Left renal cortex interstitium (tissue), 4 donors: ENCODE measurements at regions not wholly inside any gene's neighbourhood (a gene's known extent, or its start where the extent isn't known, plus 50 kb on each side); places are given as distances from the start of the nearest gene placed in this dataset.
"Not testable (repeated sequence)": the region's sequence is repeated elsewhere in the genome, so short reads cannot be mapped to it uniquely, and the experiment has no call there.

Experiments used
- DNase-seq, 4 donors: peaks; one replicate each; pipeline ENCODE4 v3.0.0-alpha.2; 2013; ENCODE audit warnings: low read depth in 4 of 4, low spot score in 2 of 4, missing footprints in 1 of 4

GRCh38 chr20:40848096-40848495, 159.1 kb upstream of the MAFB start:
- DNase-seq, result no peak

- DNase-seq, result peak in 3 of 4 donors; percentile 35 to 51 (median 41)
Observed at GRCh38 chr20:40848526-40848925, 159.5 kb upstream of the MAFB start.

- DNase-seq, result no peak
Observed at GRCh38 chr20:40849456-40849855, 160.4 kb upstream of the MAFB start.

DNA sequence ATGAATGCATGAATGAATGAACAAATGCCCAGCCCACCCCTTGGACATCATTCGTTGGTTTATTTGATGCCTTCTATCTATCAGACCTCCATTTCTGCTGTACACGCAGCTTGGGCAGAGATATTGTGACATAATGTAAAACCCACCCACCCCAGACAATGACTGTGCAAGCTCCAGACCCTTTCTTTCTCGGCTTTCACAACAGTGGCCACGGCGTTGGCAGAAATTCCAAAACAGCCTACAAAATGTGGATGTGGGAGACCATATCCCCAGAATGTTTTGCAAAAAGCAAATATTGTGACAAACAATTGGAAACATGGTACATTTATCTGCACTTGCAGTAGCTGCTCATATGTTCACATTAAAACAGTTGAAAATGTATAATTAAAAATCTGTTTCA, 162.0 kb upstream of the MAFB start:
- no peak for DNase-seq

- DNase-seq, result no peak
Observed at GRCh38 chr20:40855269-40855668, 166.2 kb upstream of the MAFB start.

DNA sequence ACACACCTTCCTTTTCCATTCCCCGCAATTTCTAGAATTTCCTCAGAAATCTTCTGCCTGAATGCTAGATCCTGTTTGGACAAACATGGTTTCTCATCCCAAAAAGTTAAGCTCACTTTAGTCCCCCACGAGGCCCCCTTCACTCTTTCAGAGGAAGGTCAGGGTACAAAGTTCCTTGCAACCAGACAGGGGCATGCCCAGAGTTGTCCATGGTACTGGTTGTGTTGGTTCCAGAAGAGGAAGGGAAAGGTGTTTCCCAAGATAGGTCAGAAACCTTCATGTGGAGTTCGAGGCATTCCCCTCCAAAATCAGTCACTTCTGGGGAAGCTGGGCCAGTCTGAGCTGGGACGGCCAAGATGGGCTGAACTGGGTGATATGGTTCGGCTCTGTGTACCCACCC, 167.6 kb upstream of the MAFB start:
- no peak for DNase-seq

DNA sequence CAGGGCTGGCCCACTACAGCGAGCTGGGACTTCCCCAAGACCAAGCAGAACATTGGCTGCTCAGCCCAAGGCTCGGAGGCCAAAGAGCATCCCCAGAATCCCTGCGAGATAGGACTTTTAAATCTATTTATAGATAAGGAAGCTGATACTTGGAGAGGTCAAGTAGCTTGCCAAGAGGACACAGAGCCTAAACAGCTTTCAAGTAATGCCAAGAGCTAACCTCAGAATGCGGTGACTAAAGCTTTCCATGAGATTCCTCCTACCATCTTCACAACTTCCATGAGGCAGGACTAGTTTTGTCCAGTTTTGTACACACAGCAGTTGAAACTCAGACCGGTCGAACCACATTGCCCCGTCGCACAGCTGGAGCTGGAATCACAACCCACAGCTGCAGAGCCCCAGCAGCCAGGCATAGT, 168.1 kb upstream of the TOP1 start:
- DNase-seq, result no peak

DNA sequence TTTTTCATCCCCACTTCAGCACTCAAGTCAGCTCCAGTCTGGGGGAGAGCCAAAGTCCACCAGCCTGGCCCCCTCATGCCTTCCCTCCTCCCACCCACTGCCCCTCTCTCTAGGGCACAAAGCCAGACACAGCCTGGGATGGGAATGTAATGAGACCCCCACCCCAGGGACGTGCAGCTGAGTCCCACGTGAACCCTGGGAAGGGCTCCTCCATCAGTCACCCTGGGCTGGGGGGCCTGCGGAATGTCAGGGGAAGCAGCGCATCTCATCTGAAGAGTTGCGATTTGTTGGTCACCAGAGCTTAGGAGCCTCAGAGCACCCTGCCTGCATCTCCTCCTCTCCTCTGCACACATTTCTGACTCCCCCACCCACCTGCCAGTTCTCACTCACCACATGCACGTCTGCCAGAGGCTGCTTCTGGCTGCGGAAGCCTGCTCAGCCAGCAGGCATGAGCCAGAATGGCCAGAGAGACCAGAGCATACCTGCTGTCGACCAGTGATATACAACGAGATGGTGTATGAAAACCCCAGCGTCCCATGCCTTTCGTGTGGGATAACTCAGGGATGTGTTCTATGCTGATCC, 167.1 kb upstream of the TOP1 start:
- no peak for DNase-seq

DNA sequence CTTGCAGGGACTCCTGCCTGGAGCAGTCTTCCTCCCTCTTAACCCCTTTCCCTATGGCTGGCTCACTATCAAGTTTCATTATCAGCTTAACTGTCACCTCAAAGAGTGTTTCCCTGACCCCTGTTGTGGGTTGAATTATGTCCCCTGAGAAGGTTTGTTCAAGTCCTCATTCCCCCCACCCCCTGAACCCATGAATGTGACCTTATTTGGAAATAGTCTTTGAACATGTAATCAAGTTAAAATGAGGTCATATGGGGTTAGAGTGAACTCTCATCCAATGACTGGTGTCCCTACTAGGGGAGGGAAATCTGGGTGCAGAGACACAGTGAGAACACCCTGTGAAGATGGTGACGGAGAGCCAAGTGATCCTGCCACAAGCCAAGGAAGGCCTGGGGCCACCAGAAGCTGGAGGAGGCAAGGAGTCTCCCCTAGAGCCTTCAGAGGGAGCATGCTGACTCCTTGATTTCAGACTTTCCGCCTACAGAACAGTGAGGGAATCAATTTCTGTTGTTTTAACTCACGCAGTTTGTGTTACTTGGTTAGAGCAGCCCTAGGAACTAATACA, 165.2 kb upstream of the TOP1 start:
- no peak for DNase-seq

DNA sequence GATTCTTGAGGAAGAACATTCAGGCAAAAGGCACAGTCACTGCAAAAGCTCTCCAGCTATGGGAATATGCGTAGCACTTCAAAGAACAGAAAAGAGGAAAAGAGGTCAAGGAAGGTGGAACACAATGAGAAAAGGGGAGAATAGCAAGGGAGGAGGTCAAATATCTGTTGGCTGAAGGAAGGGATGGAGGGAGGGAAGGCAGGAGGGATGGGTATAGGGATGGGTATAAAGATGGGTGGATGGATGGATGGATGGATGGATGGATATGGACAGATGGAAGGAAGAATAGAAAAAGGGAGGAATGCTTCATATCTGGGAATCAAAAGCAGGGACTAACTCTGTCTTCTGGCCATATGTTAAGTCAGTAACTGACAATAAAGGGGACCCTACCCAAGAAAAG, 164.2 kb upstream of the TOP1 start:
- no peak for DNase-seq

DNA sequence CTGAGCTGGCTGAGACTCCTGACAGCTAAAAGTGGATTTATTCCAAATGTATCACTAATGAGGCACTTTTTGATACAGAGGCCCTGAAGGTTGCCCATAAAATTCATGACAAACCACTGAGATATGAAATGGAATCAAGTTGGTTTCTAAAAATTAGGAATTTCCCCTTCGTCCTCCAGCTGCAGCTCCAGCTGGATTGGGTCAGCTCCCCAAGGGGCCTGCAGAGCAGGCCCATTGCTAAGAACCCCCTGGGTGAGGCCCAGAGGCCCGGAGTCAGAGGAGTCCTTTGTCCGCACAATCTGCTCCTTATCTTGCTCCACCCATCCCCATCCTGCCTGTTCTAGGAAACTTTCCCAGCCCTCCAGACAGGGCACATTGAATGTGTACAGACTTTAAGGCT, 163.5 kb upstream of the TOP1 start:
- no peak for DNase-seq

GRCh38 chr20:40866056-40866455, 162.6 kb upstream of the TOP1 start:
- DNase-seq, result no peak

DNA sequence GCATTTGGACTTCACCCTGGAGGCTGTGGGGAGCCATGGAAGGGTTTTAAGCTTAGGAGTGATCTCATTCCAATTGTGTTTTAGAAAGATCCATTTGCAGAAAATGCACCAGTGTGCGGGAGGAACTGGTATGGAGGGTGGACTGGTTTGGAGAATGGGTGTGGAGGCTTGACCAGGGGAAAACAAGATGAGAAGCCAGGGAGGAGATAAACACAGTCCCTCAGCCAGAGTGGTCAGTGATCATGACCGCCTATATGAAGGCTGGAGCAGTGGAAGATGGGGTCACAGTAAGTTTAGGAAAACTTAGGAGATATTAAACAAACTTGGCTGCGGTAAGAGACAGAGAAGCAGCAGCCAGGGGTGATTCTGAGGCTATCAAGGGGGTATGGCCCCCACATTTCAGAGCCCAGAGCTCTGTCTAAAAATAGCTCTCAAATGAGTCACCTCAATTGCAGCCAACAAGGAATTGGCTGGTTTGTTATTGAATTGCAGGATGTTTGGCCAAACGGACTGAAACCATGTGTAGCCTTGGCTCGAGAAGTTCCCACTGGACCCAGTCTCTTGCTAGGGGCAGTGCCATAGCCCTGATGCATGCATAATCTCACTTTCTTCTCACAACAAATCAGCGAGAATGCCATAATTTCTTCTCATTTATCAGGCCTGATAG, 159.9 kb upstream of the TOP1 start:
- DNase-seq, result peak in 3 of 4 donors; percentile 28 to 49 (median 38)

DNA sequence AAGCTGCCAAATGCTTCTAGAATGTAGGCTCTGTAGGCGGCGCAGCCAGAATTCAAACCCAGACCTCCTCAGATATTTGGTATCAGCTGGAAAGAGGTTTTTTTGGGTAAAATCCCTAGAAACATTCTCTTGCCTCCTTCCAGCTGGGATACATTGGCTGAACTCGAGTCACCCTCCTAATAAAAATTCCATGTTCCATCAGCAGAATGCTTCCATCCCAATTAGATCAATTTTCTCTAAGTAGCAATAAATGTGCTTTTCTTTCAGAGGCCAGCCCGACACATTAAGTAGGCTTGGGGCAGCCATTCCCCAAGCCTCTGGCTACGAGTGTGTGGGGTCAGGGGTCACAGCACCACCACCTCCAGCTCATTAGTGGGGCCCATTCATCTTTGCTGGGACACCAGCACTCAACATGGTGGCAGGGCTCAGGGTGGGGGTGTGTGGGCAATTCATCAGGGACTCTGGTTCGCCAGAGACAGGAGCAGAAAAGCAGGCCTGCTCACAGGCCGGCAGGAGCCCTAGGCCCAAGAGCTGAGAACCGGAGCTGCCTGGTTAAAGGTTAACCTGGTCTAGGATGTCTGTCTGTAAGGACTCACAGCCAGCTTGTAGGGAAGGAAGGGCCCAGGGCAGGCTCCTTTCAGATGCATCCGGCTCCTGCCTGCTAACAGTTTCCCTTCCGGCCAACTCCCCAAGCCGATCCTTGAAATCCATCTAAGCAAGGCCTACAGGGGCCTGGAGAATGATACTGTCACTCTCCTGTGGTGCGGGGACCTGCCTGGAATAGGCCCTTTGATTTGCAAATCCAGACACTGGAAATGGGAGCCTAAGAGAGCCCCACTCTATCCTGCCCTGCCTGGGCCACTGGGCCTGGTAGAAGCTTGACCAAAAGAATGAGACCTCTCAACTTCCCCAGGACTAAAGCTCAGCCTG, 159.1 kb upstream of the TOP1 start:
- peak in 1 of 4 donors; percentile 13 for DNase-seq

DNA sequence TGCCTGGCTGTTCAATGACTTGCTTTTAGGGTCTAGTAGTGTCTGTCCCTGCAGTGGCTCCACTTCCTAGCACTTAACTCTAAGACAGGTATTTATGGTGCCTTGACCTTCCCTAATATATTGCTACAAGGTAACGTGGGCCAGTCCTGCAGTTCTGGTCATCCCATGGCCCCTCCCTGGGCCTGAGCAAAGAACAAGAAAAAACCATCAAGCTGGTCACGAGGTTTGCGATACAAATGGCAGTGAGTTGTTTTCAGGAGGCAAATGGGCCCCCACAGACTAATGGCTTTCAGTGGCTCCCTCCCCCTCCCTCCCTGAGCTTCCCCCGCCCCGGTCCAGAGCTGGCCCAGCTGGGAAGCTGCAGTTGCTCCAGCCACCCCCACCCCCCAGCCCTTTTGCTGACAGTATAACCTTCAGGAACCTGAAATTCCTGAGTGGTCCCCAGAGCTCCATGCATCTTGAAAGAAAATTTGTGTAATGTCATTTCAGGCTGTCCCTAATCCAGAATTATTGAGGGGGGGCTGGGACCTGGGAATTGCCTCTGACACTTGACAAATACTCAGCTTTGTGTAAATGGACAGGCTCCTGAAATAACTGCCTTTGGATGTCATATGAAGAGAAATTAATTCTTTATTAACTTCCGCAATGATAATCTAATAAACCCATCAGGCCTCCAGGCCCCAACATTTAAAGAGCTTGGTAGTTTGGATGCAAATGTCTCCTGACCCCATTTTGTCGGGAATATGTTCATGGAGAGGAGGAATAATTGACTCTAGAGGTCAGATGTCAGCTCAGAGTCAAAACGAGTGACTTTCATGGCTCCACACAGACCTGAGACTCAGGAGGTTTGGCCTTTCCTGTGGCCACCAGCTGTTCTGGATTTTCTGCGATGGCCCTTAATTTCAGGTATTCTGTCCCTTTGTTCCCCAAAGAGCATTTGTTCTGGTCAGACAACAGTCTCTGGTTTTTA, 153.2 kb upstream of the TOP1 start:
- DNase-seq, result peak in 3 of 4 donors; percentile 28 to 56 (median 52)

DNA sequence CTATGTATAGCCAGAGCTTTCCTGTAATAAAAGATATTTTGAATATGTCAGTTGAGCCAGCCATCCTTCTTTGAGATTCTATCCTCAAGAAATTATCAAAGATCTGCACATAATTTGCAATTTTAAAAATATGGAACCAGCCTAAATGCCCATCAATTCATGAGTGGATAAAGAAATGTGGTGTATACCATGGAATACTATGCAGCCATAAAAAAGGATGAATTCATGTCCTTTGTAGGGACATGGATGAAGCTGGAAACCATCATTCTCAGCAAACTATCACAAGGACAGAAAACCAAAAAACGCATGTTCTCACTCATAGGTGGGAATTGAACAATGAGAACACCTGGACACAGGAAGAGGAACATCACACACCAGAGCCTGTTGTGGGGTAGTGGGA, 150.5 kb upstream of the TOP1 start:
- DNase-seq, result not testable (repeated sequence)

- DNase-seq, result no peak
Observed at GRCh38 chr20:40880063-40880728, 148.4 kb upstream of the TOP1 start.

DNA sequence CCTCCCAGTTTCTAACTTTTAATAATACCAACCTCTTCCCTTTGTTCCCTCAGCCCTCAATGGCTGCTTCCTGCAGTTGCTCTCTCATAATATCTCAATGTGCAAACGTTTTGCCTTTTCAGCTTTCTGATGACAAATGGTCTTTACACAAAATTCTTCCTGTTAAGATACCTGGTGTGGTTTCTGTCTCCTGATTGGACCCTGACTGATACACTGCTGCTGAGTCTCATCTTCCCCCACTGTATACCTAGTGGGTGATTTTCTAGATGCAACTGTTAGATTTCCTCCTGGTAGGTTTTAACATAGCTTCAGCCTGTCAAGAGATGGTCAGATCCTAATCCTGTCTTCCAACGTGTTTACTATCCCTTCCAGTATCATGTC, 147.9 kb upstream of the TOP1 start:
- no peak for DNase-seq

DNA sequence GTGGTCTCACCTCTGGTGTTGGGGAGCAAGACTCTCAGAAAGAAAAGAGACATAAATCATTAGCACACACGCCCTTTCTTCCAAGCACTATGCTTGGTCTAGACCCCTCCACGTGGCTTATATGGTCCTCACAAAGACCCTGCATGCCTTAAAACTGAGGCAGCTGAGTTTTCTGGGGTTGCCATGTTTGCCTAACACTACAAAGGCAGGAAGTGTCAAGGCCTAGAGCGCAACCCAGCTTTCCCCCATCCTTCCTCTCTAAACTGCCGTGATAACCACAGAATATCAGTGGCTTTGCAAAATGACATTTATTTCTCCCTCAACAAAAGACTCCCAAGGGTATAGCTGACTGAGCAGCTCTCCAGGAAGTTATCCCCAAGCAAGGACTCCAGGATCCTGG, 146.5 kb upstream of the TOP1 start:
- DNase-seq, result no peak

DNA sequence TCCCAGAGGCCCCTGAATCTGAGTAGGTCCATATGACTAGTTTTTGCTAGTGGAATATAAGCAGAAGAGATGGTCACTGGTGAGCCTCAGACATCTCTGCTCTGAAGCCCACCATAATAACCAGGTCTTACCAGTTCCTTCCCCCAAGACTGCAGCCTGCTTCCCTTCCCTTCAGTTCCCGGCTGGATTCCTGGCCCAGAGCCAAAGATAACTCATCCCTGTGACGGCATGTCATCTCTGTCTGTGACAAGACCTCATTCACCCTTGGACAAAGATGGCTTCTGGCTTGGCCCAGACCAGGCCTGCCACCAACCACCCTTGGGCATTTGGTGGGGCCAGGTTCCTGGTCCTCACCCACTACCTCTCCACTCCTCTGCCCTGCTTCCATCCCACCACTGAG, 145.5 kb upstream of the TOP1 start:
- no peak for DNase-seq
